Stromal cell of bone marrow (primary cell): ENCODE measurements at regions not wholly inside any gene's neighbourhood (a gene's known extent, or its start where the extent isn't known, plus 50 kb on each side); places are given as distances from the start of the nearest gene placed in this dataset.

Experiments
- DNase-seq: peaks from one replicate; pipeline ENCODE4 v3.0.0-alpha.2; 2012; ENCODE audit warnings: low read depth

DNA sequence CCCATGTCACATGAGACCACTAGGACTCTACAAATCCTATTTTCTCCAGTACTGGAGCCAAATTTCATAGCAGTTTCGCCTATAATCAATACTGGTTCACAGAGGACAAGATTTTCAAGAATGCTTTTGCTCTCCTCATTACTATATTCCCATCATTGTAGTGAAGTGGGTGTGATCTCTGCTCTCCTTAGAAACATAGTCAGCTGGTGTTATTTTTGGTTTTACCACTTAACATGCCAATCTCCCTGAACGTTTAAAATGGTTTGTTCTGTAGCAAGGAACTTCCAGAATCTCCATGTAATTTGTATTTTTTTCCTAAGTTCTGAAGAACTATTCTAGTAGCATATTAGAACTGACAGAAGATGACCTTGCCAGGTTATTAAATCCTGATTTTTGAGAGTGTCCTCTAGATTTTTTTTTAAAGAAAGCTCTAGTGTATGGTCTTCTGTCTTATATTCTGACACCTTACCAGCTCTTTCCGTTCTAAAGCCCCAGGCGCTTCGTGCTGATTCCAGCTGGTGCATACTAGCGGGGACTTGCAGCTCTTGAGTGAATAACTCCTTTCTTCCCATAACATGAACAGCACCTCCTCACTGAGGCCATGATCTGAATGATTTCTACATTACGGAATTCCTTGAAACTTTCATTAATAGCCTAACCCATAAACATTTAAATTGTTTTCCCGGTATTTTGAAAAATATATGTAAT lies 1372.9 kb downstream of the TECRL start:
- DNase-seq: no peak

DNA sequence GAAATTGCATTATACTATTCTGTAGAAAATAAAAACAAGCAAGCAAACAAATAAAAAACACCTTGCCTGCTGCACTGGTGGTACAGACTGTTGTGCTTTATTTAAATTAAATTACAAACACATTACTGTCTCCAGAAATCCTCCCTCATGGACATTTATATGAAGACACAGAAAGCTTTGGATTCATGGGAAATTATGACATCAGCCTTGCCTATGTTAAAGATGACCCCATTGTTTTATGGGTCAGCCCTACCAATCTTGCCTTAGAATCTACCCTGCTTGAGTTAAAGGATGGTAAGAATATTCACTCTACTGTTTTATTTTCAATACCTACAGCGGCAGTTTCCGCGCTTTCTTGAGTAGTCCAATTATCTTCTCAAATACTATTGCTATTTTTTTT lies 1379.9 kb downstream of the TECRL start:
- DNase-seq: no peak

DNA sequence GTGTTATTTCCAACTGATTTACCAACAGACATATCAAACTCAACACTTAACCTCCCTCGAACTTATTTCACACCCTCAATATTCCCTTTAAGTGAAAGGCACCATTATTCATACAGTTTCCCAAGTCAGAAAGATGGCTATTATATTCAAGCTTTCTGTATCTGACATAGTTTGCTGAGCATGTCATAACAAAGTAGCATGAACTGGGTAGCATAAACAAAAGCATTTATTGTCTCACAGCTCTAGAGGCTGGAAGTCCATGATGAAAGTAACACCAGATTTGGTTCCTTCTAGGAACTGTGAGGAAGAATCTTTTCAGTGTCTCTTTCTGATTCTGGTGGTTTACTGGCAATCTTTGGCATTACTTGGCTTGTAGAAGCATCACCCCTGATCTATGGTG lies 1388.6 kb downstream of the TECRL start:
- DNase-seq: no peak

DNA sequence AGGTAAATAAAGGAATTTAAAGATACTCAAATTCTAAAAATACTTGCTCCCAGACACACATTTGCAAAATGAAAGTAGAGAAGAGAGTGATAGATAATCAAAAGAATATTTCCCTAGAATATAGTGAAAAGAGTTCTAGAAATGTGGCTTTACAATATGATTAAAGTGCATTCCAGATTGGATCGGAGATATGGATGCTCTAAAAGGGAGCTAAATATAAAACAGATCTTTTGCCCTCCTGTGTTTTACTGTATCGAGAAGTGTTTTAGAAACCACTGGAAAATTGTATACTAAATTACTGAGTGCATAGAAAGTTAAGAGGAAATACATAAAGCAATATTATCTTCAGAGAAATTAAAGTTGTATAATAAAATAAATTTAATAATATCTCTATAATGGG lies 1392.0 kb downstream of the TECRL start:
- no peak for DNase-seq

DNA sequence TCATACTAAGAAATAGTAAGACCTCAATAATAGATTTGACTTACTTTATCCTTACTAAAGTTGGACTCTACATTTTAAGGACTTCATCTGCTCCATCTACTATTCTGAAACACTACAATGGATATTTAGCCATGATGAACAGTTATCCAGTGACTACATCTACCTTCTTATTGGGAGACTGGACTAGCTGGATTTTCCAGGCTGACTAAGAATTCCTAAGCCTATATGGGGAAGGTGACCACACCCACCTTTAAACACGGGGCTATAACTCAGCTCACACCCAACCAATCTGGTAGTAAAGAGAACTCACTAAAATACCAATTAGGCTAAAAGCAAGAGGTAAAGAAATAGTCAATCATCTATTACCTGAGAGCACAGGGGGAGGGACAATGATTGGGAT lies 1438.4 kb downstream of the TECRL start:
- no peak for DNase-seq

DNA sequence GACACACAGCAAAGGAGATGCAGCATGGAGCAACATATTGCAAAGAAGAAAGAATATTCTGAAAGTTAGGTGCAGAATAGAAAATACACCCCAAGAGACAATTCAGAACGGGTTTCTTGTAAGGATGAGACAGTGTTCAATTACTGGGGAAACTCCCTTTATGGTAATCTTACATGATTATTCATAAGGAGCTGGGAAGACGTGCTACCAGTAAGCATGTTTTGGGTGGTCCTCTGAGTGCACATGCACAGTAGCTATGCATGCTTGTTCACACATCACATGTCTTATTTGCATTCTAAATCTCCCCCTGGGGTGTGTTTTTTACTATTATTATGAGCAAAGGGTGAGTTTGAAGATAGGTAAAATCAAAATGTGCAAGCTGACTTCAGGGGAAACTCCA lies 1448.8 kb downstream of the TECRL start:
- no peak for DNase-seq

DNA sequence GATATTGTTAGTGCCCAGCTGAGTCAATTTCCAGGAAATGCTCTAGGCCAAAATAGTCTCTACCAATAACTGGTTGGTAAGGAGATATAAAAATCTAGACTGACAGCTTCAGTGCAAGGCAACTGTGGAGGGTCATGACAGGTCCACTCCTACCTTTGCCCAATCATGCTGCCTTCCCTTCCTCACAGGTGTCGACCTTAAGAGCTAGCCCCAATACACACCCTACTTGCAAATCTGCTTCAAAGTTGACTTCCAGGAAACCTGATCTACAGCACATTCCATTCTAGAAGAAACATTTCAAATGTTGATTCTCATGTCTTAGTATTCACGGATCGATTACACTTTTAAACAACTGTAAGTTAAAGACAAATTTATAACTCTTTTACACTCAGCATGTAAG lies 1455.5 kb downstream of the TECRL start:
- DNase-seq: no peak

DNA sequence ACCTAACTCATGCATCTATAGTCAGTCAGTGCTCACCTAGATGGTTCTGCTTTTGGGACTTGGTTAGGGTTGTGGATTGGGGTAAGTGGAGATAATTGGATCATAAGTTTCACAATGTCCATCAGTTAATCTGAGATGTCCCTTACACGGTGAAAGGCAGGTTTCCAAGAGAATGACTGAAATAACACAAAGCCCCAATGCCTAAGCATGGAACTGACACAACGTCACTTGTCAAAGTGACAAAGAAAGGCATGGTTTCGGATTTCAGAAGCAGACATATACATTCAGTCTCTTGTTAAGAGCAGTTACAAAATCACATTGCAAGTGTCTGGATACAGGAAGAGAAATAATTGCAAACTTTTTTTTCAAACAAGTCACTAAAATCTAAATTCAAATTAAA lies 1456.9 kb downstream of the TECRL start:
- DNase-seq: no peak

DNA sequence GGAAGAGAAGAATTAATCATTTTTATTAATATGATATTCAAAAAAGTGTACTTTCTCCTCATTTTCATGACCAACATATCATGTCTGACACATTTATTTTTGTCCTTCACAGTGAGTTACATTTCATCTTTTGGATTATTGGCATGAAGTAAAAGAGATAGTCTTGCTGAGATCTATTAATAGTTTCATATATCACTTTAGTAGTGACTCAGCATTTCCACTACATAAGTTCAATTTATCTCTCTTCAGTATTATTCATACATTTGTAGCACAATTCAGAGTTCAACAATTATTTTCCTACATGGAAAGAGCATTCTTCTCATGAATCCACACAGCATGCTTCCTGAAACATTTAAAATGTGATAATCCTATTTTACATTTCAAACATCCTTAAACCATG lies 1461.1 kb downstream of the TECRL start:
- no peak for DNase-seq

DNA sequence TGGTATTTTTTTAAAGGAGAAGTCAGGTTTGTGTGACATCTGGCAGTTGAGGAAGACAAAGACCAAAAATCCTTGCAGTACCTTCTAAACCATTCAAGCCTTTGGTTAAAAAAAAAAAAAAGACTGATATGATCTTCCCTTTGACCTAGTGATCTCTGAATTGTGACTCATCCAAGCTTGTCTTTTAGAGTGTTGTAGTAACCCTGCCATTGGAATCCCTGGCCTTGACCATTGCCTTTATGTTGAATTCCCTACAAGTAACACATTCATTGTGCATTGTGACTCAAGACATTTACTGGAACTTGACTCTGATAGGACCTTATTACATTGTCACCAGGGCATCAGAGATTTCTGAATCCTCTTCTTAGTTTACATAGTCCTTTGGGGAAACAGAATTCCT lies 1469.0 kb downstream of the TECRL start:
- no peak for DNase-seq

DNA sequence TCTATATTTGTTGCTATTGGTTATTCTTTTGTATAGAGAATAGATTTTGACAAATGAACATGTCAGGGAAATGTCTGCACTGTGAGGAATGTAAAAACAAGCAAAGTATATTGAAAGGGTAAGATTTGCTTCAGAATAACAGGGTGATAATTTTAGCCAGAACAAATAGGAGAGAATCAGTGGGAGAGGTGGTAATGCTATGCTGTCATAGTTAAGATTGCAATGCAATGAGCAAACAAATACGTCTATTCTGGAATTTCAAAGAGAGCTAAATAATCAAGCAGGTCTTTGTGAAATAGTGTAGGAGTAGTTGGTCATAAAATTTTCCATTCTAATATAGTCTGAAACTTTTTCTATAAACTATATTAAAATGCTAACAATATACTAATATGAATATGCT lies 1478.4 kb downstream of the TECRL start:
- DNase-seq: no peak

DNA sequence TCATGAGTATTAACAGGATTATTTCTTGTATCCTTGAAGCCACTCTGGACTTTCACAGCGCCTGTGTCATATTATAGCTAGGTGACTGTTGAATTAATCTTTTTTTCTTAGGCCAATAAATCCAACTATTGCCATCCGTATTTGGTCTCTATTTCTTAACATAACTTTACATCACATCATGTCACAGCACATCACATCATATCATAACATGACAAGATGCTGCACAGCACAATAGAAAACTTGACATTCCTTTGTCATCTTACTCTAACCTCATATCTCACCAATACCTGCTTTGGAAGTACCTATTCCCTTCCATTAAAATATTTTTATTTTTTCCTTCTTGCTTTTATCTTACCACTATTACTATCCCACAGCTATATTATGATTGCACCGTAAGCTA lies 1480.8 kb downstream of the TECRL start:
- no peak for DNase-seq

DNA sequence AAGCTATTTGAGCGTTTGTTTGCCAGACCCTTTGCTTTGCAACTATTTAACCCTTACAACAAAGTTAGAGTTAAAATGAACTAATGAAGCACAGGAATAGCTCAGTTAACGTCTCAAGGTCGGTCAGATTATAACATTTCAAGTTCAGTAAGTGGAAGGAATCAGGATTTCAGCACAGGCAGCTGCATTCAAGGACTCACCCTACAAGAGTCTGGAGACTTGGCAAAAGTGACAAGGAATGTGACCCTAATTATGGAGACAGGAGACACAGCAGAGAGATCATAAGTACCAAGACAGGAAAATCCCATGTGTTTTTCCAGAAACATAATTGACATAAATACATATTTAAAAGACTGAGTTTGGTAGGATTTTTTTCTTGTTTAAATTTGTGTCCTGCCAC lies 1481.7 kb downstream of the TECRL start:
- DNase-seq: no peak

DNA sequence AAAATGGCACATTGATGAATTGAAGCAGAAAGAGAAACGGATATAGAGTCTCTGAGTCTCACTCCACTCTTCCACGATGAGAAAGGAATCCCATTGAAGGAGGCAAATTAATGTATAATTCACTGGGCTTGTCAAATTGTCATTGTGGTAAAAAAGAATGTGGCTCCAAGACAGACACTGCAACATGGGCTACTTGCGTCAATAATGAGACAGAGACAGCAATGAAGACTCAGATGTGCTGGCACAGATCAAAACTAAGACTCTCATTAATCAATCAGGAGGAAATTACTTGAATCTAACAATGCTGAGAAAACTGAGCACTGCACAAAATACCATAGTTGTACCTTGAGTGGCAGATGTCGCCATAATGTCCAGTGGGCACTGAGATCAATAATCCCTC lies 1485.5 kb downstream of the TECRL start:
- no peak for DNase-seq

DNA sequence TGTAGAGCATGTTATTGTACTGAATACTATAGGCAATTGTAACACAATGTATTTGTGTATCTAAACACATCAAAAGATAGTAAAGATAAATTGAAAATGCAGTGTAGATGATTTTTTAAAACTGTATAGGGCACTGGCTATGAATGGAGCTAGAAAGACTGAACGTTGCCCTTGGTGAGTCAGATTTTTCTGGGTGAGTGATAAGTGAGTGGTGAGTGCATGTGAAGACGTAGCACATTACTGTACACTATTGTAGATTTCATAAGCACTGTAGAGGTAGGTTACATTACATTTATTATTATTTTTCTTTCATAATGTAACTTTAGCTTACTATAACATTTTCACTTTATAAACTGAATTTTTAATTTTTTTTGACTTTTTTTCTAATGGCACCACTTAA lies 1491.6 kb downstream of the TECRL start:
- no peak for DNase-seq

DNA sequence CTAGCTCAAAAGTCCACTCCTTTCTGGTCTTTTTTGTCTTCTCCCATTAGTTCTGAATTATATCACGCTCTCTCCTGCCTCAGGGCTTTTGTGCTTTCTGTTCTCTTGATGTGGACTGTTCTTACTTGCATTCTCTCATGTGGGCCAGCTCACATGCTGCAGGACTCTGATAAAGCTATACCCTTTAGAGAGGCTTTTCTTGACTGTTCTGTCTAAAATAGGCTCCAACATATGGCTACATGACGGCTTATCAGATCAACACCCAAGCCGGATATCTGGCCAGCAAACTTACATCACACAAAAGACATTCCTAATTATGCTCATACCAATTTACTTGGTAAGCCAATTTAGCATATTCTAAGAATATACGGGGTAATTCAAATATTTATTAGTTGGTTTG lies 1494.5 kb downstream of the TECRL start:
- DNase-seq: no peak

DNA sequence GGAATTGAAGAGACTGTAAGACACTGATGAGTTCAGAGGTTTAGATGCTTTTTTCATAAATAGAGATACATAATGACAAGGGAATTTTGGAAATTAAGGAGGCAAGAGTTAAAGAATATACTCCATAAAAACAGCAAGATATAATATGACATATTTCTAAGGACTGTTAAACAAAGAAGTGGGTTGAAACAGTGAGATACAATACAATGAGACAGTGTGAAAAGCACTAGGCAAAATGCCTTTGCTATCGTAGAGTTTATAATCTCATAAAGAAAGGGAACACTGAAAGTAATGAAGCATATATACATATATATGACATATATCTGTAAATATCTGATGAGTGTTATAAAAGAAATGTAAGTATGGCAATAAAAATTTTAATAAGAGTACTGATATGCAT lies 1496.2 kb downstream of the TECRL start:
- no peak for DNase-seq

DNA sequence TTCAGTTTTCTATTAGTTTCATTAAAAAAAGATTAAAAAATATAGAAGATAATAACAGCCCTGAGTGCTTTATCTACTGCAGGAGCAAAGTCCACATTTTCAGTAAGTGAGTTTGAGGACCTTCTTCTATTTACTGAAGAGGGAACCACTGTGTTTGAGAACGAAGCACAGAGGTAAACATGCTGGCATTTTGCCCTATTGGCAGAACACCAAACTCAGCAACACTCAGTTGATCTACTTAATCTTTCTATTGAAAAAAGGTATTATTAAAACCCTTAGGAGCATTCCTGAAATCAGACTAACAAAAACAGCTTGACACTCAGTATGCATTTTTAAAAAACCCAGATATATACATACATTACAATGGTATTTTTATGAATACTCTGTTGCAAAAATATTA lies 1496.7 kb downstream of the TECRL start:
- no peak for DNase-seq

DNA sequence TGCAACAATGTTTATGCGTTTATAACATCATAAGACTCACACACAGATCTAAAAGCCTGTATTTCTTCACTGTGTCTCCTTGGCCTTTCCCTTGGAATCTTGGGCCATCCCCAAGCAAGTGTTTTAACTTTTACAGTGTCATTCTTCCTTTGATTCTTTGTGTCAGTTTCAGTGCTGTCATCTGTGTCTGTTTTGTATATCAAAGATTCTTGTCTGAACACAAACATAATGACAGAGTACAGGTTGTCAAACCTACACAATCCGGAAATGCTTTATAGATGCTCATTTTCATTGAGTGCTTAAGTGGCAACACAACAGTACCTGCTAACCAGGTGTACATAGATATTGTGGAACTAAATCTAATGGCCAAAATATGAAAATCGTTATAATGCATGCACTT lies 1500.0 kb downstream of the TECRL start:
- DNase-seq: no peak

DNA sequence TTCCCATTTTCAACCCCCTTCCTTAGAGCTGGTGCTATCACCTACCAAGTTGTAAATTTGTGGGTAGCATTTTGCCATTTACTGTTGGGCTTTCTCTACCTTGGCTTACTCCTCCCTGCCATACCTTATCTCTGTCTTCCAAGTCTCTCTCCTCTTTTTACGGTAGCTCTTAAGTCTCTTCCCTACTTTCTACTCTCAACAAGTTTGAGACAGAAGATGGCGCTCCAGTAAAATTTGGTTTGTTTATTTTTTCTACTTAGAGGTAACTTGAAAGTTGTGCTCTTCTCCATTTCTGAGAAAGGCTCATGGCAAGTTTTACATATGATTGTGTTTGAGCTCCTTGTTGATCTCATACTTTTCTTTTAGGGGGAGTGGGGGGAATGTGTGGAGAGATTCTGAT lies 1508.1 kb downstream of the TECRL start:
- no peak for DNase-seq

DNA sequence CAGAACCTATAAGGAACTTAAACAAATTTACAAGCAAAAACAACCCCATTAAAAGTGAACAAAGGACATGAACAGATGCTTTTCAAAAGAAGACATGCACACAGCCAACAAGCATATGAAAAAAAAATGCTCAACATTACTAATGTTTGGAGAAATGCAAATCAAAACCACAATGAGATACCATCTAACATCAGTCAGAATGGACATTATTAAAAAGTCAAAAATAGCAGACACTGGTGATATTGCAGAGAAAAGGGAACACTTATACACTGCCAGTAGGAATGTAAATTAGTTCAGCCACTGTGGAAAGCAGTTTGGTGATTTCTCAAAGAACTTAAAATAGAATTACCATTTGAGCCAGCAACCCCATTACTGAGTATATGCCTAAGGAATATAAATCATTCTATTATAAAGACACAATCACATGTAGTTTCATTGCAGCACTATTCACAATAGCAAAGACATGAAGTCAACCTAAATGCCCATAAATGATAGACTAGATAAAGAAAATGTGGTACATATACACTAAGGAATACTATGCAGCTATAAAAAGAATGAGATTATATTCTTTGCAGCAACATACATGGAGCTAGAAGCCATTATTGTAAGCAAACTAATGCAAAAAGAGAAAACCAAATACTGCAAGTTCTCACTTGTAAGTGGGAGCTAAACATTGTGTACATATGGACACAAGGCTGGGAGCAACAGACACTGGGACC lies 1509.4 kb downstream of the TECRL start:
- DNase-seq: no peak

DNA sequence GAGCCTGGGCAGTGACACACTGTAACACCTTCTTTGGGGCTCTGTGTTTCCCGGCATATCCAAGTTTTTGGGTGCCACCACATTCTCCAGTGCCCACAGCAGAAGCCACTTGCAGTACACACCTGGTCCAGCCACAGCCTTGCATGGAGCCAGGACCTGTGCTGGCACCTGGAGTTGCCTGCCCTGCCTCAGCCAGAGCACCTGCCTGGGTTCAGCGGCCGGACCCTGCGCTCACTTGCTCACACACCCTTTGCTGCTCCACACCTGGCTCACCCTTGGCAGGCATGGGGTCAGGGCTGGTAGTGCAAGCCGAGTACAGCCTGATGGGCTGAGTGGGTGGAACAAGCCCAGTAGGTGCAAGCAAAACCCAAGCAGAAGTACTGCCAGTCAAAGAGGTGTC lies 1511.1 kb downstream of the TECRL start:
- no peak for DNase-seq

DNA sequence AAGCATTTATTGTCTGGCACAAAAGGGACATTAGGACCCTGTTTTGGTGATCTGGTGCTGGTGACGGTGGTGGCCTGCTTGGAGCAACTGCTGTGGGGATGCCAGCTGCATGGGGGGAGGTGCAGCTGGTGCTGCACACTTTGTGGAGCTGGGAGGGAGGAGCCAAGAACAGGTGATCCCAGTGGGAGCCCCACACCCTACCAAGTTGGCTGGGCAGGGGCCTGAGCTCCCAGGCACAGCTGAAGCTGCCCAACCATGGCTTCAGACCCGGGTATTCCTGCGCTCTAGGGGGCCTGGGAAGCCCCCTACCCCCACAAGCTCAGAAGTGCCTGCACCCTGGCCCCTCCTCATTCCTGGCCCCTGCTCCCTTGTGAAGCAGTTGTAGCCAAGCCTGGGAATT lies 1512.5 kb downstream of the TECRL start:
- no peak for DNase-seq

DNA sequence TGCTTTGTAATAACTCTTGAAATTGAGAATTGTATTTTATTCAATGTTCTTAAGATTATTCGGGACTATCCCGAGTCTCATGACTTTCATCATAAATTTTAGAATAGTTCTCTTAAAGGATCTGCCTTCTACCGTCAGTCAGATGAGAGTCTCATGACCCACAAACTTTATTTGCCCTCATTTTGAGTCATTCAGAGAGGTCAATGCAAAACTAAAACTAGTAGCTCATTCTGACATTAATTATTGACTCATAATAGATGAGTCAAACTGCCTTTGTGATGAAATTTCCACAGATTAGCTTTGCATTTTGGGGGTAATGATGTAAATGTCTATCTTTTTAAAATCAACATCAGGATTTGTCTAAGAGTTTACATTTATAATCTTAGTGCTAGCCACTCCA lies 1527.3 kb downstream of the TECRL start:
- no peak for DNase-seq
